Right lobe of liver (tissue), 4 donors: ENCODE measurements at regions not wholly inside any gene's neighbourhood (a gene's known extent, or its start where the extent isn't known, plus 50 kb on each side); places are given as distances from the start of the nearest gene placed in this dataset.

Source experiments
- CTCF ChIP-seq, 4 donors: fragments of 200-600 bp in 3 of 4; fragments of 450-650 bp in 1 of 4; IDR thresholded peaks; one replicate each; pipeline versions ENCODE4 v1.5.1 to v1.8.0; 2016 to 2022; ENCODE audit warnings: antibody characterized with exemption in 4 of 4, mild to moderate bottlenecking in 2 of 4
- POLR2A ChIP-seq: fragments of 450-650 bp; IDR thresholded peaks from one replicate; pipeline ENCODE4 v1.6.1; 2017; ENCODE audit warnings: antibody characterized with exemption, mild to moderate bottlenecking
- donor health status: DM: no; HTN: no; CAD: no.
- donor health status: DM: no; HTN: no; CAD: no.
- donor health status: DM: no; HTN: yes; CAD: no.

- TF ChIP-seq CTCF (IDR thresholded peaks at IDR 0.05) (no peak), POLR2A (no peak)
These were observed 337.2 kb downstream of the NPR3 start for GRCh38 chr5:33048315-33048714.
